K562 (cell line): ENCODE measurements at regions not wholly inside any gene's neighbourhood (a gene's known extent, or its start where the extent isn't known, plus 50 kb on each side); places are given as distances from the start of the nearest gene placed in this dataset.

ENCODE experiments used
- ATAC-seq: fragments of 200-7000 bp; cut with Tn5 transposase; 3 replicates; pipeline ENCODE4 v1.9.1; 2020; ENCODE audit warnings: moderate library complexity
- BruUV-seq: library from RNA; stranded (reverse); fragments of 400-500 nt; replicated peaks from 2 replicates; lab custom pipeline; 2021; lab: Mats Ljungman, UMichigan
- CTCF ChIA-PET: fragments of 300-600 bp; formaldehyde crosslinking; extraction: SDS; loops from one replicate; lab custom pipeline; 2021; ENCODE audit warnings: low intra/inter-chr PET ratio; lab: Yijun Ruan, JAX
- POLR2A ChIA-PET: fragments of 300-600, 350-650 bp; sonication (Branson Sonifier 250); formaldehyde crosslinking; extraction: SDS; loops from one replicate; lab custom pipeline; 2021; ENCODE audit warnings: antibody characterized with exemption, inconsistent platforms; lab: Yijun Ruan, JAX
- DNase-seq, 4 experiments: peaks; one replicate each; pipeline versions ENCODE4 v3.0.0 to v3.0.0-alpha.2; 2011 to 2018; ENCODE audit warnings: low spot score in 3 of 4, mixed read lengths in 3 of 4; ENCODE audit errors: extremely low read depth in 1 of 4
- FAIRE-seq: peaks from 2 replicates; lab custom pipeline; 2011; peaks lifted over from hg19 to GRCh38; lab: Jason Lieb, UNC
- H2AFZ ChIP-seq: 2 replicates; pipeline ENCODE4 v1.6.0; 2011; ENCODE audit warnings: low read depth, low read length, control low read depth, inconsistent platforms
- H3K27ac ChIP-seq: fragments of 200-600 bp; 3 replicates; pipeline ENCODE4 v1.8.0; 2011; ENCODE audit warnings: low read depth, mild to moderate bottlenecking, control low read depth, inconsistent platforms, low read length, moderate library complexity, mixed read lengths; ENCODE audit errors: extremely low read depth
- H3K27me3 ChIP-seq, 2 experiments: fragments of 300-600 bp in 1 of 2; 2 replicates in 1 of 2; 3 replicates in 1 of 2; pipeline versions ENCODE4 v1.6.0 to v1.8.0; 2011; ENCODE audit warnings: inconsistent platforms in 2 of 2, low read length in 2 of 2, mild to moderate bottlenecking in 1 of 2, mixed read lengths in 1 of 2, moderate library complexity in 1 of 2; ENCODE audit not compliant: control insufficient read depth in 2 of 2, insufficient read depth in 2 of 2
- H3K36me3 ChIP-seq: fragments of 300-600 bp; 3 replicates; pipeline ENCODE4 v1.8.0; 2011; ENCODE audit warnings: mild to moderate bottlenecking, low read length, inconsistent platforms; ENCODE audit not compliant: control insufficient read depth, insufficient read depth
- H3K4me1 ChIP-seq, 2 experiments: fragments of 200-600 bp in 1 of 2; replicated peaks in 1 of 2; 2 replicates in 1 of 2; 3 replicates in 1 of 2; pipeline versions ENCODE4 v1.5.1 to v1.8.0; 2011; ENCODE audit warnings: inconsistent platforms in 2 of 2, low read length in 2 of 2, mild to moderate bottlenecking in 1 of 2, mixed read lengths in 1 of 2, moderate library complexity in 1 of 2; ENCODE audit not compliant: control insufficient read depth in 2 of 2, insufficient read depth in 2 of 2
- H3K4me2 ChIP-seq: 2 replicates; pipeline ENCODE4 v1.6.1; 2011; ENCODE audit warnings: low read length, control low read depth, inconsistent platforms, mixed read lengths; ENCODE audit not compliant: insufficient read depth
- H3K4me3 ChIP-seq: fragments of 200-600 bp; sonication (generic), shearing (Covaris generic); 2 replicates; pipeline ENCODE4 v1.5.1; 2016; ENCODE audit warnings: control low read depth, inconsistent platforms
- H3K79me2 ChIP-seq: fragments of 200-600 bp; 3 replicates; pipeline ENCODE4 v1.8.0; 2011; ENCODE audit warnings: low read length, inconsistent platforms; ENCODE audit not compliant: control insufficient read depth, insufficient read depth
- H3K9ac ChIP-seq, 2 experiments: 2 replicates each; pipeline versions ENCODE4 v1.6.0 to v1.6.1; 2011; ENCODE audit warnings: low read depth in 2 of 2, low read length in 2 of 2, control low read depth in 1 of 2, inconsistent platforms in 1 of 2, mild to moderate bottlenecking in 1 of 2, mixed read lengths in 1 of 2; ENCODE audit not compliant: insufficient read depth in 1 of 2
- H3K9me1 ChIP-seq: one replicate; pipeline ENCODE4 v1.6.0; 2011; ENCODE audit warnings: inconsistent platforms, mild to moderate bottlenecking, low read length, moderate library complexity; ENCODE audit not compliant: control insufficient read depth, insufficient read depth
- H3K9me3 ChIP-seq: replicated peaks from 2 replicates; pipeline ENCODE4 v1.5.1; 2011; ENCODE audit warnings: low read depth, low read length, inconsistent platforms; ENCODE audit not compliant: control insufficient read depth, insufficient read depth
- H4K20me1 ChIP-seq: replicated peaks from 2 replicates; pipeline ENCODE4 v1.6.1; 2011; ENCODE audit warnings: low read length, inconsistent platforms, mixed read lengths; ENCODE audit not compliant: control insufficient read depth, insufficient read depth
- ADNP ChIP-seq: fragments of 200-800 bp; sonication (Bioruptor generic); IDR thresholded peaks from 2 replicates; pipeline ENCODE4 v1.6.1; 2016; ENCODE audit warnings: missing genetic modification characterization, missing compliant biosample characterization
- CBX3 ChIP-seq, 2 experiments: IDR thresholded peaks; 1 replicate in 1 of 2; 2 replicates in 1 of 2; pipeline ENCODE4 v1.6.1; 2012; ENCODE audit warnings: inconsistent platforms in 2 of 2, low read length in 2 of 2, borderline replicate concordance in 1 of 2, control low read depth in 1 of 2
- DLX4 ChIP-seq: fragments of 250-450 bp; sonication (Bioruptor Pico); IDR thresholded peaks from 2 replicates; pipeline ENCODE4 v1.6.1; 2021; ENCODE audit warnings: mild to moderate bottlenecking
- ELK3 ChIP-seq: fragments of 450-650 bp; formaldehyde crosslinking; IDR thresholded peaks from 2 replicates; pipeline ENCODE4 v1.4.0; 2020; ENCODE audit warnings: mild to moderate bottlenecking
- GMEB1 ChIP-seq: fragments of 250-450 bp; sonication (Bioruptor Pico); IDR thresholded peaks from 2 replicates; pipeline ENCODE4 v1.4.0; 2020; ENCODE audit warnings: mild to moderate bottlenecking
- PML ChIP-seq: IDR thresholded peaks from 2 replicates; pipeline ENCODE4 v1.6.1; 2012; ENCODE audit warnings: low read length, inconsistent platforms
- RFX7 ChIP-seq: fragments of 250-450 bp; sonication (Bioruptor Pico); IDR thresholded peaks from 2 replicates; pipeline ENCODE4 v1.5.1; 2021; ENCODE audit warnings: mild to moderate bottlenecking
- ZBTB49 ChIP-seq: sonication (generic); formaldehyde crosslinking; IDR thresholded peaks from 2 replicates; pipeline ENCODE4 v1.8.0; 2022; ENCODE audit warnings: missing genetic modification reagents, mild to moderate bottlenecking, borderline replicate concordance
- ZNF324 ChIP-seq: fragments of 250-450 bp; sonication (Bioruptor Pico); IDR thresholded peaks from 2 replicates; pipeline ENCODE4 v1.4.0; 2020; ENCODE audit warnings: mild to moderate bottlenecking
- WGBS: fragments of 100-300 bp; shearing (Covaris generic); methylation state at CpG from one replicate; pipeline ENCODE4 v1.1.6; 2016; ENCODE audit warnings: low coverage, mixed read lengths; ENCODE audit not compliant: insufficient coverage; ENCODE audit errors: missing lambda C conversion rate; 5-methylcytosine and 5-hydroxymethylcytosine counted together
- in situ Hi-C: fragments of 300-500 bp; cut with MboI; formaldehyde crosslinking; loops from 4 replicates; pipeline ENCODE4 v1.15.0; 2018; ENCODE audit warnings: inconsistent platforms, mixed read lengths
- intact Hi-C: fragments of 100-400 bp; cut with micrococcal nuclease; formaldehyde crosslinking; loops from 2 replicates; pipeline ENCODE4 v1.14.2; 2022

GRCh38 chrX:30967516-30967915 lies 78.5 kb upstream of the TAB3 start (continued):
- TF ChIP-seq GMEB1 (CRISPR knock-in tag) (no peak), ELK3 (CRISPR knock-in tag) (no peak)

- DNase-seq (no peak), FAIRE-seq (no peak), ATAC-seq (no peak)
- Histone ChIP-seq H3K9me1 (no peaks in the 10 kb centered on the region), H3K4me3 (no peak overlapping the region), H3K79me2 (no peaks in the 10 kb centered on the region), H3K27ac (no peak overlapping the region), H3K4me1 (no peaks in the 10 kb centered on the region), H3K9ac (no peak overlapping the region), H4K20me1 (no peaks in the 10 kb centered on the region), H3K9me3 (no peaks in the 10 kb centered on the region), H3K4me2 (no peak overlapping the region), H2AFZ (no peak overlapping the region), H3K27me3 (peaks cover 0 to 4% of the 10 kb centered on the region in 2 experiments; a peak in 1 of 5 replicates), H3K36me3 (no peaks in the 10 kb centered on the region)
- in situ Hi-C loops: no loop called here
- BruUV-seq: no TSS peak
- CTCF ChIA-PET: no interaction called here
- POLR2A ChIA-PET: no interaction called here
- intact Hi-C loops: no loop called here
- WGBS: 0% methylated on average over 5 of the region's 5 CpGs
- no peak for TF ChIP-seq PML
- TF ChIP-seq DLX4 (CRISPR knock-in tag): no peak
- no peak for TF ChIP-seq ZBTB49 (CRISPR knock-in tag)
- TF ChIP-seq RFX7 (CRISPR knock-in tag): no peak
- TF ChIP-seq CBX3 (IDR thresholded peaks at IDR 0.05; ENCODE audit: borderline replicate concordance in 1 of 2, low read length in 2 of 2): no peak
- no peak for TF ChIP-seq ZNF324 (CRISPR knock-in tag)
- no peak for TF ChIP-seq ADNP (tag)
Observed at GRCh38 chrX:30965767-30966166, 76.7 kb upstream of the TAB3 start.
